GM12878 (cell line): ENCODE measurements at regions not wholly inside any gene's neighbourhood (a gene's known extent, or its start where the extent isn't known, plus 50 kb on each side); places are given as distances from the start of the nearest gene placed in this dataset.
"Not testable (repeated sequence)": the region's sequence is repeated elsewhere in the genome, so short reads cannot be mapped to it uniquely, and the experiment has no call there.

Experiments
- TF ChIP-seq, protein P1 (sequence below): IDR thresholded peaks from 2 replicates; pipeline ENCODE4 v1.6.1; 2012; ENCODE audit warnings: low read depth, low read length, improper control_type of control experiment
- TF ChIP-seq, protein P2 (sequence below): fragments of 450-650 bp; IDR thresholded peaks from 2 replicates; pipeline ENCODE4 v1.6.1; 2018; ENCODE audit warnings: borderline replicate concordance, mild to moderate bottlenecking; ENCODE audit not compliant: partially characterized antibody

DNA sequence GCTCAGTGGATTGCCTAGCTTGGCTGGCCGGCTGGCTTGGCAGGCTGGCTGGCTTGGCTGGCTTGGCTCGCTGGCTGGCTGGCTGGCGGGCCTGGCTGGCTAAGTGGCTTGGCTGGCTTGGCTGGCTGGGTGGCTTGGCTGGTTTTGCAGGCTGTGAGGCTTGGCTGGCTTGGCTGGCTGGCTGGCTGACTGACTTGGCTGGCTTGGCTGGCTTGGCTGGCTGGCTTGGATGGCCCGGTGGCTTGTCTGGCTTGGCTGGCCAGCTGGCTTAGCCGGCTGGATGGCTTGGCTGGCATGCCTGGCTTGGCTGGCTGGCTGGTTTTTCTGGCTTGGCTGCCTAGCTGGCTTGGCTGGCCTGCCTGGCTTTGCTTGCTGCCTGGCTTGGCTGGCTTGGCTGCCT lies 2831.4 kb downstream of the RPIA start:
- TF ChIP-seq, protein P1, sequence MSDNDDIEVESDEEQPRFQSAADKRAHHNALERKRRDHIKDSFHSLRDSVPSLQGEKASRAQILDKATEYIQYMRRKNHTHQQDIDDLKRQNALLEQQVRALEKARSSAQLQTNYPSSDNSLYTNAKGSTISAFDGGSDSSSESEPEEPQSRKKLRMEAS: not testable (repeated sequence)
- TF ChIP-seq, protein P2, sequence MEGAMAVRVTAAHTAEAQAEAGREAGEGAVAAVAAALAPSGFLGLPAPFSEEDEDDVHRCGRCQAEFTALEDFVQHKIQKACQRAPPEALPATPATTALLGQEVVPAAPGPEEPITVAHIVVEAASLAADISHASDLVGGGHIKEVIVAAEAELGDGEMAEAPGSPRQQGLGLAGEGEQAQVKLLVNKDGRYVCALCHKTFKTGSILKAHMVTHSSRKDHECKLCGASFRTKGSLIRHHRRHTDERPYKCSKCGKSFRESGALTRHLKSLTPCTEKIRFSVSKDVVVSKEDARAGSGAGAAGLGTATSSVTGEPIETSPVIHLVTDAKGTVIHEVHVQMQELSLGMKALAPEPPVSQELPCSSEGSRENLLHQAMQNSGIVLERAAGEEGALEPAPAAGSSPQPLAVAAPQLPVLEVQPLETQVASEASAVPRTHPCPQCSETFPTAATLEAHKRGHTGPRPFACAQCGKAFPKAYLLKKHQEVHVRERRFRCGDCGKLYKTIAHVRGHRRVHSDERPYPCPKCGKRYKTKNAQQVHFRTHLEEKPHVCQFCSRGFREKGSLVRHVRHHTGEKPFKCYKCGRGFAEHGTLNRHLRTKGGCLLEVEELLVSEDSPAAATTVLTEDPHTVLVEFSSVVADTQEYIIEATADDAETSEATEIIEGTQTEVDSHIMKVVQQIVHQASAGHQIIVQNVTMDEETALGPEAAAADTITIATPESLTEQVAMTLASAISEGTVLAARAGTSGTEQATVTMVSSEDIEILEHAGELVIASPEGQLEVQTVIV: not testable (repeated sequence)
